Loucy (cell line): ENCODE measurements at regions not wholly inside any gene's neighbourhood (a gene's known extent, or its start where the extent isn't known, plus 50 kb on each side); places are given as distances from the start of the nearest gene placed in this dataset.

Experiments
- CTCF ChIP-seq: fragments of 200-600 bp; sonication (generic); conservative IDR thresholded peaks from 2 replicates; pipeline ENCODE4 v1.5.1; 2014; ENCODE audit warnings: mild to moderate bottlenecking, antibody characterized with exemption, low read length
- EZH2phosphoT487 ChIP-seq: fragments of 200-600 bp; IDR thresholded peaks from 2 replicates; pipeline ENCODE4 v1.6.1; 2018; ENCODE audit warnings: antibody characterized with exemption, mild to moderate bottlenecking, moderate library complexity, borderline replicate concordance

DNA sequence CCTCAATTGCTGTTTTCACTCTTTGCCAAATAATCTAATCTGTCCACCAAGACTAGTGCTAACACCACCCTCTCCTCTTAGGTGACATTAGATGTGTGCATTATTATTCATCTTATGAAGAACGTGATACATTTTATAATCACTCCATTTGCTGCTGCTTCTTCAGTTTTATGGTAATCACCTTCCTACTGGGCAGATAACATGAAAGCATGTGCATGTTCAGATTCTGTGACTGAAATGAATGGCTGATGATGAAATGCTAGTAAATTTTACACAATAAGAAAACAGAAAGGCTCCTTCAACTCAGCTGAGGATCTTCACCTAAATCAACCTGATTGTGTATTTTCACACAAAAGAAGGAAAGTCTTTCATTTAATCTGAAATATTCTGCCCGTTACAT lies 577.6 kb downstream of the CSNK1G3 start:
- no peak for TF ChIP-seq CTCF
- TF ChIP-seq EZH2phosphoT487 = no peak
